CD14-positive monocyte (primary cell): ENCODE measurements at regions not wholly inside any gene's neighbourhood (a gene's known extent, or its start where the extent isn't known, plus 50 kb on each side); places are given as distances from the start of the nearest gene placed in this dataset.

Experiments
- DNase-seq, 3 donors: peaks; one replicate each; pipeline ENCODE4 v3.0.0-alpha.2; 2011 to 2022
- H2AFZ ChIP-seq: 2 replicates; pipeline ENCODE4 v1.6.0; 2012; ENCODE audit warnings: mild to moderate bottlenecking, low read depth, low read length, inconsistent platforms; ENCODE audit not compliant: insufficient read depth, poor library complexity, severe bottlenecking
- H3K27ac ChIP-seq, 2 donors: 1 replicate in 1 of 2; 2 replicates in 1 of 2; pipeline ENCODE4 v1.5.1; 2012 to 2013; ENCODE audit warnings: low read length in 2 of 2, control low read depth in 1 of 2, inconsistent platforms in 1 of 2, low read depth in 1 of 2, mild to moderate bottlenecking in 1 of 2
- H3K27me3 ChIP-seq, 2 donors: one replicate each; pipeline versions ENCODE4 v1.6.0 to v1.6.1; 2011 to 2013; ENCODE audit warnings: low read length in 2 of 2; ENCODE audit not compliant: control insufficient read depth in 2 of 2, insufficient read depth in 2 of 2
- H3K36me3 ChIP-seq, 2 donors: replicated peaks in 1 of 2; 1 replicate in 1 of 2; 2 replicates in 1 of 2; pipeline versions ENCODE4 v1.5.1 to v1.6.1; 2012 to 2013; ENCODE audit warnings: low read length in 2 of 2, control low read depth in 1 of 2, inconsistent platforms in 1 of 2, mild to moderate bottlenecking in 1 of 2; ENCODE audit not compliant: insufficient read depth in 2 of 2, control insufficient read depth in 1 of 2
- H3K4me1 ChIP-seq, 2 donors: 1 replicate in 1 of 2; 2 replicates in 1 of 2; pipeline versions ENCODE4 v1.5.1 to v1.6.1; 2012 to 2013; ENCODE audit warnings: low read length in 2 of 2, control low read depth in 1 of 2, inconsistent platforms in 1 of 2, mild to moderate bottlenecking in 1 of 2, moderate library complexity in 1 of 2; ENCODE audit not compliant: insufficient read depth in 2 of 2, control insufficient read depth in 1 of 2
- H3K4me2 ChIP-seq: replicated peaks from 2 replicates; pipeline ENCODE3; 2012; ENCODE audit warnings: low read length, moderate library complexity, mild to moderate bottlenecking; ENCODE audit not compliant: poor library complexity, severe bottlenecking; ENCODE audit errors: extremely low read depth
- H3K4me3 ChIP-seq, 3 experiments: fragments of 200-600 bp in 1 of 3; sonication (generic) in 1 of 3; replicated peaks in 1 of 3; 1 replicate in 2 of 3; 2 replicates in 1 of 3; pipeline ENCODE4 v1.5.1; 2011 to 2013; ENCODE audit warnings: low read length in 3 of 3, mild to moderate bottlenecking in 3 of 3, control low read depth in 2 of 3, low read depth in 2 of 3, inconsistent platforms in 1 of 3, moderate library complexity in 1 of 3
- H3K79me2 ChIP-seq: 2 replicates; pipeline ENCODE4 v1.6.0; 2012; ENCODE audit warnings: mild to moderate bottlenecking, control low read depth, inconsistent platforms, low read length, moderate library complexity; ENCODE audit not compliant: insufficient read depth
- H3K9ac ChIP-seq: 2 replicates; pipeline ENCODE4 v1.6.0; 2017; ENCODE audit warnings: low read length, mild to moderate bottlenecking; ENCODE audit not compliant: insufficient read depth, poor library complexity, severe bottlenecking
- H3K9me3 ChIP-seq, 2 donors: replicated peaks in 1 of 2; 1 replicate in 1 of 2; 2 replicates in 1 of 2; pipeline versions ENCODE4 v1.5.1 to v1.6.1; 2012 to 2013; ENCODE audit warnings: low read length in 2 of 2, control low read depth in 1 of 2; ENCODE audit not compliant: control insufficient read depth in 1 of 2, insufficient read depth in 1 of 2
- H4K20me1 ChIP-seq: 2 replicates; pipeline ENCODE4 v1.6.0; 2012; ENCODE audit warnings: mild to moderate bottlenecking, low read length, control low read depth, moderate library complexity; ENCODE audit not compliant: insufficient read depth
- H3K27ac Mint-ChIP-seq, 7 donors: one replicate each; pipeline ENCODE4 v1.8.0; 2020; ENCODE audit warnings: mild to moderate bottlenecking in 7 of 7, mixed read lengths in 7 of 7, moderate library complexity in 6 of 7, inconsistent platforms in 2 of 7
- H3K27me3 Mint-ChIP-seq, 3 donors: one replicate each; pipeline ENCODE4 v1.8.0; 2021 to 2022; ENCODE audit warnings: low read depth in 3 of 3, mild to moderate bottlenecking in 3 of 3, mixed read lengths in 3 of 3, moderate library complexity in 3 of 3, inconsistent platforms in 1 of 3
- H3K36me3 Mint-ChIP-seq, 2 donors: one replicate each; pipeline ENCODE4 v1.8.0; 2020; ENCODE audit warnings: mixed read lengths in 2 of 2, inconsistent platforms in 1 of 2, mild to moderate bottlenecking in 1 of 2
- H3K4me1 Mint-ChIP-seq: one replicate; pipeline ENCODE4 v1.8.0; 2020; ENCODE audit warnings: mild to moderate bottlenecking, mixed read lengths
- H3K4me3 Mint-ChIP-seq, 2 donors: one replicate each; pipeline ENCODE4 v1.8.0; 2020; ENCODE audit warnings: mild to moderate bottlenecking in 2 of 2, mixed read lengths in 2 of 2, moderate library complexity in 1 of 2
- H3K9me3 Mint-ChIP-seq, 7 donors: one replicate each; pipeline ENCODE4 v1.8.0; 2020 to 2022; ENCODE audit warnings: mixed read lengths in 7 of 7, mild to moderate bottlenecking in 6 of 7, moderate library complexity in 6 of 7, inconsistent platforms in 2 of 7
- CTCF ChIP-seq: fragments of 200-600 bp; IDR thresholded peaks from one replicate; pipeline ENCODE4 v1.8.0; 2022; ENCODE audit warnings: antibody characterized with exemption, mild to moderate bottlenecking
- WGBS: methylation state at CpG from one replicate; pipeline ENCODE4 v1.1.5; 2013; ENCODE audit warnings: missing lambda C conversion rate; ENCODE audit not compliant: insufficient coverage; 5-methylcytosine and 5-hydroxymethylcytosine counted together
- intact Hi-C, 2 donors: fragments of 100-400 bp; cut with micrococcal nuclease; formaldehyde crosslinking; loops; one replicate each; pipeline versions ENCODE4 v1.15.0 to v1.15.1; 2023

- H3K27ac ChIP-seq, result no peak overlapping the region
- H3K27ac Mint-ChIP-seq, result peak overlapping the region in 1 of 7 donors; percentile 50
- H3K79me2 ChIP-seq, result no peaks in the 10 kb centered on the region
- no peaks in the 10 kb centered on the region for H3K36me3 Mint-ChIP-seq
- WGBS, result no CpG with 5 or more reads among the region's 3 CpGs
- H3K27me3 Mint-ChIP-seq, result peaks cover 3 to 8% (median 6%) of the 10 kb centered on the region in 3 donors
- H3K4me1 ChIP-seq, result no peaks in the 10 kb centered on the region
- no peak for DNase-seq
- H2AFZ ChIP-seq, result no peak overlapping the region
- H3K9ac ChIP-seq, result no peak overlapping the region
- no peak for TF ChIP-seq CTCF
- intact Hi-C loops, result no loop called here
- no peaks in the 10 kb centered on the region for H3K36me3 ChIP-seq
- H3K4me3 ChIP-seq, result no peak overlapping the region
- H4K20me1 ChIP-seq, result no peaks in the 10 kb centered on the region
- H3K4me2 ChIP-seq, result no peak overlapping the region
- no peaks in the 10 kb centered on the region for H3K27me3 ChIP-seq
- no peaks in the 10 kb centered on the region for H3K4me1 Mint-ChIP-seq
- H3K9me3 Mint-ChIP-seq, result peaks cover 0 to 7% (median 0%) of the 10 kb centered on the region in 7 donors
- H3K4me3 Mint-ChIP-seq, result no peak overlapping the region
- H3K9me3 ChIP-seq, result no peaks in the 10 kb centered on the region
These were observed 86.4 kb upstream of the SLC7A1 start for GRCh38 chr13:29681864-29682263.

- H3K4me3 ChIP-seq, result no peak overlapping the region
- no peaks in the 10 kb centered on the region for H3K79me2 ChIP-seq
- no peaks in the 10 kb centered on the region for H3K27me3 ChIP-seq
- no peaks in the 10 kb centered on the region for H4K20me1 ChIP-seq
- intact Hi-C loops, result no loop called here
- Mint-ChIP-seq H3K36me3 (no peaks in the 10 kb centered on the region), H3K27me3 (peaks cover 4 to 6% (median 5%) of the 10 kb centered on the region in 3 donors), H3K4me3 (no peak overlapping the region), H3K4me1 (no peaks in the 10 kb centered on the region), H3K27ac (no peak overlapping the region), H3K9me3 (peaks cover 0 to 14% (median 3%) of the 10 kb centered on the region in 7 donors)
- WGBS, result 78% methylated on average over 4 of the region's 9 CpGs
- no peak overlapping the region for H3K4me2 ChIP-seq
- no peaks in the 10 kb centered on the region for H3K9me3 ChIP-seq
- no peak overlapping the region for H2AFZ ChIP-seq
- no peak overlapping the region for H3K9ac ChIP-seq
- H3K27ac ChIP-seq, result no peak overlapping the region
- no peak for DNase-seq
- no peaks in the 10 kb centered on the region for H3K4me1 ChIP-seq
- no peaks in the 10 kb centered on the region for H3K36me3 ChIP-seq
- TF ChIP-seq CTCF, result no peak
These were observed 84.0 kb upstream of the SLC7A1 start for GRCh38 chr13:29679396-29680053.
